K562 (cell line): ENCODE measurements at regions not wholly inside any gene's neighbourhood (a gene's known extent, or its start where the extent isn't known, plus 50 kb on each side); places are given as distances from the start of the nearest gene placed in this dataset.

Experiments
- ATAC-seq: fragments of 200-7000 bp; cut with Tn5 transposase; 3 replicates; pipeline ENCODE4 v1.9.1; 2020; ENCODE audit warnings: moderate library complexity
- BruUV-seq: library from RNA; stranded (reverse); fragments of 400-500 nt; replicated peaks from 2 replicates; lab custom pipeline; 2021; lab: Mats Ljungman, UMichigan
- CTCF ChIA-PET: fragments of 300-600 bp; formaldehyde crosslinking; extraction: SDS; loops from one replicate; lab custom pipeline; 2021; ENCODE audit warnings: low intra/inter-chr PET ratio; lab: Yijun Ruan, JAX
- POLR2A ChIA-PET: fragments of 300-600, 350-650 bp; sonication (Branson Sonifier 250); formaldehyde crosslinking; extraction: SDS; loops from one replicate; lab custom pipeline; 2021; ENCODE audit warnings: antibody characterized with exemption, inconsistent platforms; lab: Yijun Ruan, JAX
- DNase-seq, 4 experiments: peaks; one replicate each; pipeline versions ENCODE4 v3.0.0 to v3.0.0-alpha.2; 2011 to 2018; ENCODE audit warnings: low spot score in 3 of 4, mixed read lengths in 3 of 4; ENCODE audit errors: extremely low read depth in 1 of 4
- FAIRE-seq: peaks from 2 replicates; lab custom pipeline; 2011; peaks lifted over from hg19 to GRCh38; lab: Jason Lieb, UNC
- H2AFZ ChIP-seq: 2 replicates; pipeline ENCODE4 v1.6.0; 2011; ENCODE audit warnings: low read depth, low read length, control low read depth, inconsistent platforms
- H3K27ac ChIP-seq: fragments of 200-600 bp; 3 replicates; pipeline ENCODE4 v1.8.0; 2011; ENCODE audit warnings: low read depth, mild to moderate bottlenecking, control low read depth, inconsistent platforms, low read length, moderate library complexity, mixed read lengths; ENCODE audit errors: extremely low read depth
- H3K27me3 ChIP-seq, 2 experiments: fragments of 300-600 bp in 1 of 2; 2 replicates in 1 of 2; 3 replicates in 1 of 2; pipeline versions ENCODE4 v1.6.0 to v1.8.0; 2011; ENCODE audit warnings: inconsistent platforms in 2 of 2, low read length in 2 of 2, mild to moderate bottlenecking in 1 of 2, mixed read lengths in 1 of 2, moderate library complexity in 1 of 2; ENCODE audit not compliant: control insufficient read depth in 2 of 2, insufficient read depth in 2 of 2
- H3K36me3 ChIP-seq: fragments of 300-600 bp; 3 replicates; pipeline ENCODE4 v1.8.0; 2011; ENCODE audit warnings: mild to moderate bottlenecking, low read length, inconsistent platforms; ENCODE audit not compliant: control insufficient read depth, insufficient read depth
- H3K4me1 ChIP-seq, 2 experiments: fragments of 200-600 bp in 1 of 2; replicated peaks in 1 of 2; 2 replicates in 1 of 2; 3 replicates in 1 of 2; pipeline versions ENCODE4 v1.5.1 to v1.8.0; 2011; ENCODE audit warnings: inconsistent platforms in 2 of 2, low read length in 2 of 2, mild to moderate bottlenecking in 1 of 2, mixed read lengths in 1 of 2, moderate library complexity in 1 of 2; ENCODE audit not compliant: control insufficient read depth in 2 of 2, insufficient read depth in 2 of 2
- H3K4me2 ChIP-seq: 2 replicates; pipeline ENCODE4 v1.6.1; 2011; ENCODE audit warnings: low read length, control low read depth, inconsistent platforms, mixed read lengths; ENCODE audit not compliant: insufficient read depth
- H3K4me3 ChIP-seq: fragments of 200-600 bp; sonication (generic), shearing (Covaris generic); 2 replicates; pipeline ENCODE4 v1.5.1; 2016; ENCODE audit warnings: control low read depth, inconsistent platforms
- H3K79me2 ChIP-seq: fragments of 200-600 bp; 3 replicates; pipeline ENCODE4 v1.8.0; 2011; ENCODE audit warnings: low read length, inconsistent platforms; ENCODE audit not compliant: control insufficient read depth, insufficient read depth
- H3K9ac ChIP-seq, 2 experiments: 2 replicates each; pipeline versions ENCODE4 v1.6.0 to v1.6.1; 2011; ENCODE audit warnings: low read depth in 2 of 2, low read length in 2 of 2, control low read depth in 1 of 2, inconsistent platforms in 1 of 2, mild to moderate bottlenecking in 1 of 2, mixed read lengths in 1 of 2; ENCODE audit not compliant: insufficient read depth in 1 of 2
- H3K9me1 ChIP-seq: one replicate; pipeline ENCODE4 v1.6.0; 2011; ENCODE audit warnings: inconsistent platforms, mild to moderate bottlenecking, low read length, moderate library complexity; ENCODE audit not compliant: control insufficient read depth, insufficient read depth
- H3K9me3 ChIP-seq: replicated peaks from 2 replicates; pipeline ENCODE4 v1.5.1; 2011; ENCODE audit warnings: low read depth, low read length, inconsistent platforms; ENCODE audit not compliant: control insufficient read depth, insufficient read depth
- H4K20me1 ChIP-seq: replicated peaks from 2 replicates; pipeline ENCODE4 v1.6.1; 2011; ENCODE audit warnings: low read length, inconsistent platforms, mixed read lengths; ENCODE audit not compliant: control insufficient read depth, insufficient read depth
- BRCA1 ChIP-seq, 2 experiments: fragments of 450-650 bp in 1 of 2; sonication (generic) in 1 of 2; formaldehyde crosslinking in 1 of 2; IDR thresholded peaks; 2 replicates each; pipeline versions ENCODE4 v1.5.0 to v1.6.1; 2017 to 2020; ENCODE audit warnings: mild to moderate bottlenecking in 1 of 2, missing genetic modification reagents in 1 of 2
- CTBP1 ChIP-seq: fragments of 450-650 bp; IDR thresholded peaks from 2 replicates; pipeline ENCODE4 v1.6.1; 2016; ENCODE audit warnings: borderline replicate concordance
- KLF13 ChIP-seq: fragments of 450-650 bp; IDR thresholded peaks from 2 replicates; pipeline ENCODE4 v1.6.1; 2016; ENCODE audit warnings: missing genetic modification characterization, low read depth, mild to moderate bottlenecking, missing compliant biosample characterization, moderate library complexity, borderline replicate concordance
- MCM5 ChIP-seq: fragments of 450-650 bp; IDR thresholded peaks from 2 replicates; pipeline ENCODE4 v1.6.1; 2016; ENCODE audit warnings: low read depth
- POLR2A ChIP-seq: fragments of 450-650 bp; conservative IDR thresholded peaks from 2 replicates; pipeline ENCODE4 v1.6.1; 2016
- RFX7 ChIP-seq: fragments of 250-450 bp; sonication (Bioruptor Pico); IDR thresholded peaks from 2 replicates; pipeline ENCODE4 v1.5.1; 2021; ENCODE audit warnings: mild to moderate bottlenecking
- SREBF2 ChIP-seq: sonication (generic); formaldehyde crosslinking; IDR thresholded peaks from 2 replicates; pipeline ENCODE4 v1.4.0; 2020; ENCODE audit warnings: mild to moderate bottlenecking, missing genetic modification reagents
- THRAP3 ChIP-seq: fragments of 450-650 bp; IDR thresholded peaks from 2 replicates; pipeline ENCODE4 v1.6.1; 2016; ENCODE audit warnings: mild to moderate bottlenecking, inconsistent platforms, borderline replicate concordance
- ZNF586 ChIP-seq: fragments of 450-650 bp; formaldehyde crosslinking; conservative IDR thresholded peaks from 2 replicates; pipeline ENCODE4 v1.4.0; 2020; ENCODE audit warnings: mild to moderate bottlenecking, moderate library complexity
- WGBS: fragments of 100-300 bp; shearing (Covaris generic); methylation state at CpG from one replicate; pipeline ENCODE4 v1.1.6; 2016; ENCODE audit warnings: low coverage, mixed read lengths; ENCODE audit not compliant: insufficient coverage; ENCODE audit errors: missing lambda C conversion rate; 5-methylcytosine and 5-hydroxymethylcytosine counted together
- in situ Hi-C: fragments of 300-500 bp; cut with MboI; formaldehyde crosslinking; loops from 4 replicates; pipeline ENCODE4 v1.15.0; 2018; ENCODE audit warnings: inconsistent platforms, mixed read lengths
- intact Hi-C: fragments of 100-400 bp; cut with micrococcal nuclease; formaldehyde crosslinking; loops from 2 replicates; pipeline ENCODE4 v1.14.2; 2022
- TF ChIP-seq, protein P1 (sequence below): fragments of 200-400 bp; formaldehyde crosslinking; IDR thresholded peaks from 2 replicates; pipeline ENCODE4 v1.6.1; 2017; ENCODE audit warnings: mild to moderate bottlenecking, low read depth, low read length, moderate library complexity
- TF ChIP-seq, protein P2 (sequence below), 3 experiments: fragments of 200-800 bp in 1 of 3; sonication (Bioruptor generic) in 1 of 3; sonication (generic) in 1 of 3; formaldehyde crosslinking in 1 of 3; IDR thresholded peaks; 2 replicates each; pipeline versions ENCODE4 v1.6.1 to v1.8.0; 2016 to 2022; ENCODE audit warnings: mild to moderate bottlenecking in 2 of 3, missing compliant biosample characterization in 2 of 3, missing genetic modification characterization in 2 of 3, missing genetic modification reagents in 1 of 3
- TF ChIP-seq, protein P3 (sequence below): fragments of 250-450 bp; sonication (Bioruptor Pico); IDR thresholded peaks from 2 replicates; pipeline ENCODE4 v1.8.0; 2021; ENCODE audit warnings: moderate library complexity, mild to moderate bottlenecking, inconsistent platforms

DNA sequence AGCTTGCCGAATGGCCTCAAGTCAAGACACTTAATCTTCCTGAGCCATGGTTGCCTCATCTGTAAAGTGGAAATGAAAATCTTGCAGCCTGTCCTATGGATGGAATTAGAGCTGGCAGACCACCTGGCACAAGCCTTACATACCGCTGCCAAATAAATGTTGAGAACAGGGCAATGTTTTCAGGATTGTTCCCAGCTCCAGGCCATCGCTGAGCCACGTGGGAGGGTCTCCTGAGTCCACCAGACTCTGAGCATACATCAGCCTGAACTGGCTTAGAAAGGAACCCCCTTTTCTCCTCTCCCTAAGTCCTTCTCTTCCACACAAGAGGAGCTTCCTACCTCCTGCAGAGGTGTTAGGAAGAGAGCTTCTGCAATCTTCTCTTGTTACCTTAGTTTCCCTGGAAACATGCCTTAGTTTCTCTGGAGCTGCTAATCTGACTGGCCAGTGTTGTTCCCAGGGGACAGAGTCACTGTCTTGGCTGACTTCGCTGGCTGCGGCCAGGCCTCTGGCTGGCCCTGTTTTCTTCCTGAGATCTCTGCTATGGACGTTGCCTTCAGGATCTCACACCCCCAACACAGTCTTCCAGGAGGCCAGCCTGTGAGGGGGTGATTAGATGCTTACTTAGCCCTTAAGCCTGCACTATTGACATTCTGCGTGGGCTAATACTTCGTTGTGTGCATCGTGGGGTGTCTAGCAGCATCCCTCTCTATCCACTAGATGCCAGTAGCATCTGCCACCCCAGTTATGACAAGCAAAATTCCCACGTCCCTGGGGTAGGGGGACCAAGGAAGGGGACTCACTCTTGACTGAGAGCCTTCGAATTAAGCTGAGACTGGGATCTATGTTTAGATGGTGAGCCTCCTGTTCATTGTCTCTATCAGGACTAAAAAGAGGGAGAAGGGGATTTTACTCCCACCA lies 62.2 kb downstream of the BOD1 start (continued):
- no peak for TF ChIP-seq THRAP3

DNA sequence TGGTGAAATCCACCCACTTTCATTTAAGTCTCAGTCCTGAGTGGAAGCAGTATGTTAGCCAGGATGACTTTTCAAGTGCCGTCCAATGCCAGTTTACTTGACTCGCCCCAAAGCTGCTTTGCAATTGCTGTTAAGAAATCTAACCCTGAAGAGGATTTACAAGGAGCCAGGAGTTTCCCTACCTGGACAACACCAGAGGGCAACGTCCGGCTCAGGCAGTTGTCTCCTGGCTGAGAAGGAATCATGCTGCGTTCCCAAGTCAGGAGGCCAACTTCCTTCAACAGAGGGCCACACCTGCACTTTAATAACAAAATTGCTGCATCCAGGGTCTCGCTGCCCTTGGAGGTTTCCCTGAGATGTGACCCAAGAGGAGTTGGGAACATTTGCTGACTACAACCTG lies 65.8 kb downstream of the BOD1 start:
- Histone ChIP-seq H4K20me1 (no peaks in the 10 kb centered on the region), H3K9ac (no peak overlapping the region), H2AFZ (no peak overlapping the region), H3K4me3 (no peak overlapping the region), H3K27ac (no peak overlapping the region), H3K27me3 (peaks cover 25 to 62% of the 10 kb centered on the region in 2 experiments), H3K9me1 (no peaks in the 10 kb centered on the region), H3K36me3 (no peaks in the 10 kb centered on the region), H3K79me2 (no peaks in the 10 kb centered on the region), H3K9me3 (no peaks in the 10 kb centered on the region), H3K4me1 (0 out of 5 replicates have a peak, but pooled peaks cover 0 to 3% of the 10 kb centered on the region in 2 experiments), H3K4me2 (no peak overlapping the region)
- 0% methylated on average over 6 of the region's 6 CpGs for WGBS
- intact Hi-C loops (no loop called here), in situ Hi-C loops (no loop called here)
- POLR2A ChIA-PET, result no interaction called here
- ATAC-seq (no peak), FAIRE-seq (no peak), DNase-seq (no peak)
- no TSS peak for BruUV-seq
- CTCF ChIA-PET, result interaction anchor here (0.6 kb wide), 1 partner anchor 1321 kb away, joined by 3 read pairs; no protein-coding TSS in a partner anchor
- TF ChIP-seq, protein P1, sequence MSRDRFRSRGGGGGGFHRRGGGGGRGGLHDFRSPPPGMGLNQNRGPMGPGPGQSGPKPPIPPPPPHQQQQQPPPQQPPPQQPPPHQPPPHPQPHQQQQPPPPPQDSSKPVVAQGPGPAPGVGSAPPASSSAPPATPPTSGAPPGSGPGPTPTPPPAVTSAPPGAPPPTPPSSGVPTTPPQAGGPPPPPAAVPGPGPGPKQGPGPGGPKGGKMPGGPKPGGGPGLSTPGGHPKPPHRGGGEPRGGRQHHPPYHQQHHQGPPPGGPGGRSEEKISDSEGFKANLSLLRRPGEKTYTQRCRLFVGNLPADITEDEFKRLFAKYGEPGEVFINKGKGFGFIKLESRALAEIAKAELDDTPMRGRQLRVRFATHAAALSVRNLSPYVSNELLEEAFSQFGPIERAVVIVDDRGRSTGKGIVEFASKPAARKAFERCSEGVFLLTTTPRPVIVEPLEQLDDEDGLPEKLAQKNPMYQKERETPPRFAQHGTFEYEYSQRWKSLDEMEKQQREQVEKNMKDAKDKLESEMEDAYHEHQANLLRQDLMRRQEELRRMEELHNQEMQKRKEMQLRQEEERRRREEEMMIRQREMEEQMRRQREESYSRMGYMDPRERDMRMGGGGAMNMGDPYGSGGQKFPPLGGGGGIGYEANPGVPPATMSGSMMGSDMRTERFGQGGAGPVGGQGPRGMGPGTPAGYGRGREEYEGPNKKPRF, result no peak
- TF ChIP-seq, protein P2, sequence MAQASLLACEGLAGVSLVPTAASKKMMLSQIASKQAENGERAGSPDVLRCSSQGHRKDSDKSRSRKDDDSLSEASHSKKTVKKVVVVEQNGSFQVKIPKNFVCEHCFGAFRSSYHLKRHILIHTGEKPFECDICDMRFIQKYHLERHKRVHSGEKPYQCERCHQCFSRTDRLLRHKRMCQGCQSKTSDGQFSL (CRISPR knock-in tag; IDR thresholded peaks at IDR 0.05), result no peak
- TF ChIP-seq, protein P2 (tag; IDR thresholded peaks at IDR 0.05), result no peak
- no peak for TF ChIP-seq POLR2A
- TF ChIP-seq ZNF586 (CRISPR knock-in tag), result no peak
- TF ChIP-seq MCM5, result no peak
- TF ChIP-seq RFX7 (CRISPR knock-in tag), result no peak
- TF ChIP-seq BRCA1 (IDR thresholded peaks at IDR 0.05), result no peak
- no peak for TF ChIP-seq BRCA1 (CRISPR knock-in tag; IDR thresholded peaks at IDR 0.05)
- TF ChIP-seq, protein P3, sequence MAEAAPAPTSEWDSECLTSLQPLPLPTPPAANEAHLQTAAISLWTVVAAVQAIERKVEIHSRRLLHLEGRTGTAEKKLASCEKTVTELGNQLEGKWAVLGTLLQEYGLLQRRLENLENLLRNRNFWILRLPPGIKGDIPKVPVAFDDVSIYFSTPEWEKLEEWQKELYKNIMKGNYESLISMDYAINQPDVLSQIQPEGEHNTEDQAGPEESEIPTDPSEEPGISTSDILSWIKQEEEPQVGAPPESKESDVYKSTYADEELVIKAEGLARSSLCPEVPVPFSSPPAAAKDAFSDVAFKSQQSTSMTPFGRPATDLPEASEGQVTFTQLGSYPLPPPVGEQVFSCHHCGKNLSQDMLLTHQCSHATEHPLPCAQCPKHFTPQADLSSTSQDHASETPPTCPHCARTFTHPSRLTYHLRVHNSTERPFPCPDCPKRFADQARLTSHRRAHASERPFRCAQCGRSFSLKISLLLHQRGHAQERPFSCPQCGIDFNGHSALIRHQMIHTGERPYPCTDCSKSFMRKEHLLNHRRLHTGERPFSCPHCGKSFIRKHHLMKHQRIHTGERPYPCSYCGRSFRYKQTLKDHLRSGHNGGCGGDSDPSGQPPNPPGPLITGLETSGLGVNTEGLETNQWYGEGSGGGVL (CRISPR knock-in tag), result no peak
- TF ChIP-seq CTBP1, result no peak
- no peak for TF ChIP-seq SREBF2 (CRISPR knock-in tag)
- no peak for TF ChIP-seq KLF13 (tag)
